Endothelial cell of hepatic sinusoid (primary cell): ENCODE measurements at regions not wholly inside any gene's neighbourhood (a gene's known extent, or its start where the extent isn't known, plus 50 kb on each side); places are given as distances from the start of the nearest gene placed in this dataset.

Experiments
- in situ Hi-C: cut with HindIII; loops from 2 replicates; pipeline ENCODE4 v1.10.0; 2017; ENCODE audit warnings: low sequenced_read_pairs

GRCh38 chr1:187234706-187235105 lies 406.0 kb downstream of the PLA2G4A start:
- in situ Hi-C loops, result no loop called here

- in situ Hi-C loops, result no loop called here
Observed at GRCh38 chr1:187236199-187236598, 407.4 kb downstream of the PLA2G4A start.

DNA sequence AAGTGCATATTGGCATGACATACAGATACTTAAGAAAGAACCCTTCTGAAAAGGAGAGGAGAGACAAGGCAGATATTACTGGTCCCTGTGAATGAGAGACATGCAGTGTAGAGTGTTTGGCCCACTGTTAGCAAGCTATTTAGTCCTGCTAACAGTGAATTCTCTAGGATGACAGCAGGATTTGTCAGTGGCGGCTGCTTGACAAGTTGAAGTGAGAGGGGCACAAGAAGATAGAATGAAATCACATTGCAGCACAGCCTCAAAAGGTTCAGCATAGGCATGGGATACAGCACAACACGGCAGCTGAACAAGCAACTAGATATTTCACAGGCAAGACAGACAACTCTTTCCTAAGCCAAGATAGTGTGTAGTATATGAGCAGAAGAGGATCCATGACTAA lies 407.9 kb downstream of the PLA2G4A start:
- in situ Hi-C loops, result no loop called here

GRCh38 chr1:187237542-187237941 lies 408.8 kb downstream of the PLA2G4A start:
- in situ Hi-C loops, result no loop called here

DNA sequence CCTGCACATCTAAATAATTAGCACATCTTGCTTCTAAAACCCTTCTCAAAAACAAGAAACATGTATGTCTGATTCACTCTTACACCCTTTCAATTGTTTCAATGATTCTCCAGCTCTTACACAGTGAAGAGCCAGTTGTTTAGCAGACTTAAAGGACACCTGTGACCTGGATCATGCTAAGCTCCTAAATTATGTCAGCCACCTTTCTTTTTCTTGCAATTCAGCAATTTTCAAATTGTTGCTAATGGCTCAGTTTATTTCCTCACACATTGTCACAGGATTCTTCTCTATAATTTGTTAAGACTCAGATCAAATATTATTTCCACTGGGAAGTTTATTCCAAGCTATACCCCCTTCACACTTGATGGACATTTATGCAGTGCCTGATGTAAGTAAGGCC lies 413.2 kb downstream of the PLA2G4A start:
- in situ Hi-C loops, result no loop called here

- in situ Hi-C loops, result no loop called here
Observed at GRCh38 chr1:187244623-187245022, 415.9 kb downstream of the PLA2G4A start.

- in situ Hi-C loops, result no loop called here
Observed at GRCh38 chr1:187245201-187245600, 416.5 kb downstream of the PLA2G4A start.

DNA sequence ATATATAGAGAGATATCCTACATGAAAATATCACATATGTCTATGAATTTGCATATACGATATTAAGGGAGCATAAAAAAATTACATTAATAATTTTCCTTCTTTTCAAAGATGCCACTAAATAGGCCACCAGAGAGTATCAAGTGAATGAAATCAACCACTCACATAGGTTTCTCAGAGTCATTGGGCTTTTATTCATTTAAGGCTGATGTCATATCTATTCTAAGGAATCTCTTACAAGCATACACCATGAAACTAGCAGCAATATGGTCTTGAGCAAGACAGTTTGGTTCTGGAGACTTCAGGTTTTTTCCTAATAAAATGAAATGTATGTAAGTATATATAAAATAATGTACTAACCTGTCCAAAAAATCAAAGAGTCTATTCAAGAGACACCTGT lies 420.4 kb downstream of the PLA2G4A start:
- in situ Hi-C loops, result no loop called here

DNA sequence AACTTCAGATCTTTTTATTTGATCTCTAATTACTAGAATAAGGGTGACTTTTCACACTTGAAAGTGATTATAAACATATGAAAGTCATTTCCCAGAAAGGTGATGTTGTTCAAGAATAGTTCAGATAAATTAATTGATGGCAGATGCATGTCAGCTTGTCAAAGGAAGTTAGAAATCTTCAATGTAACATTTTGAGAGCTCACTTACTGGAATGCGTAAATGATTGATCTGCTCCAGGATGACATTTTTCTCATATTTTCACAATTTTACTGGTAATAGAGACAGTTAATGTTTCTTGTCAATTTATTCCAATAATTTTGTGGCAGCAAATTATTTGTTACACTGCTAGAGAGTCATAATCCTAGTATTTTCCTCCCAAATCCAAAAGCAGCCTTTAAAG lies 424.2 kb downstream of the PLA2G4A start:
- in situ Hi-C loops, result no loop called here

DNA sequence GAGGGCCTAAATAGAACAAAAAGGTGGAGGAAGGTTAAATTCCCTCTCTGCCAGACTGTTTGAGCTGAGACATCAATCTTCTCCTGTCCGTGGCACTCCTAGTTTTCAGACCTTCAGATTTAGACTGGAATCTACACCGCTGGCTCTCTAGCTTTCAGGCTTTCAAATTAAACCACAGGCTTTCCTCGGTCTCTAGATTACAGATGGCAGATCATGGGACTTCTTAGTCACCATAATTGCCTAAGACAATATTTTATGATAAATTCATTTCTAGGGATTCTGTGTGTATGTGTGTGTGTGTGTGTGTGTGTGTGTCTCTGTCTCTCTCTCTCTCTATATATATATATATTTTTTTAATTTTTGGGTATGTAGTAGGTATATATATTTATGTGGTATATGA lies 428.7 kb downstream of the PLA2G4A start:
- in situ Hi-C loops, result no loop called here

DNA sequence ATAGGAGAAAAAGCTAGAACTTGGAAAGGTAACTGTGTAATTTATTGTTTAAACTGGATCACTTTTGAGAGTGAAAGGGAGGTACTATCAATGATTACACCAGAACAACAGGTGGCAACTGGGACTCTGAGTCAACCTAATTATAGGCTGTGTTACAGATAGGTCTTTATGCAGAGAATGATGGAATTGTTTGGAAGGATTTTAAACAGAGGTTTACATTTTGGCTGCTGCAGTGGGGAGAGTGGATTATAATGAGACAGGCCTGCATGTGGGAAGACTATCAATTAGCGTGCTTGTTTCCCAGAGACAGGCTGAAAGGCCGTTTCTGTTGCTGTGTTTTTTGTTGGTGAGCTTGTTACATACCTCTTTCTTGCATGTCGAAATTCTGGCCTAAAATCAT lies 432.9 kb downstream of the PLA2G4A start:
- in situ Hi-C loops, result no loop called here

DNA sequence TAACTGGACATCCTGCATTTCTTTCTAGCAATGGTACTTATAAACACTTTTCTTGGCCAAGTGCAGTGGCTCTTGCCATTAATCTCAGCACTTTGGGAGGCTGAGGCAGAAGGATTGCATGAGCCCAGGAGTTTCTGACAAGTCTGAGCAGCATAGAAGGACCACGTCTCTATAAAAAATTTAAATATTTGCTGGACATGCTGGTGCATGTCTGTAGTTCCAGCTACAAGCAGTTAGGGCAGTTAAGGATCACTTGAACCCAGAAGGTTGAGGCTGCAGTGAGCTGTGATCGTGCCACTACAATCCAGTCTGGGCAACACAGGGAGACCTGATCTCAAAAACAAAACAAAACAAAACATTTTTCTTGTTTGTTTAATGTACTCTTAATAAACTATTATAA lies 434.0 kb downstream of the PLA2G4A start:
- in situ Hi-C loops, result no loop called here

DNA sequence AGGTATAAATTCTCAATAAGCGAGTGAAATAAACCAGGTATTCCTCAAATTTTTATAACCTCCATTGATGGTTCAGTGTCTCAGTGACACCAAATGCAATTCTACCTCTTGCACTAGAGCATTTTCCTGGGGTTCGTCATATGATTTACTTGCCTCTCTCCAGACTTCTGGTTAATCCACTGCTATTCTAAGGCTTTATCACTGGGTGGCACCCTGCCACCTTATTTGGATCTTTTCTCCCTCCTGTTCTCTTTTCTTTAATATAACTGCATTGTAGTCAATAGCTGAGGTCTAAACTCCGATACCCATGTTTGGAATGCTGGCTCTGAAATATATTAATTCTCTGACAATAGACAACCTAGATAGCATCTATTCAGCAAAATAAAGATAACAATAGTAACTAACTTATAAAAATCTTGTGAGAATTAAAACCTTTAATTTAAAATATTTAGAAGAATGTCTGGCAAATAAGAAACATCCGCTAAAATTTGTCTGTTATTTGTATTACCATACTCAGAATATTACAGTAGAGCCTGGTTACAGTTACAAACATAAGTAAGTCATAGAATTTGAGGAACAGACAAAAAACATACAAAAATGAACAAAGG lies 436.4 kb downstream of the PLA2G4A start:
- in situ Hi-C loops, result no loop called here

DNA sequence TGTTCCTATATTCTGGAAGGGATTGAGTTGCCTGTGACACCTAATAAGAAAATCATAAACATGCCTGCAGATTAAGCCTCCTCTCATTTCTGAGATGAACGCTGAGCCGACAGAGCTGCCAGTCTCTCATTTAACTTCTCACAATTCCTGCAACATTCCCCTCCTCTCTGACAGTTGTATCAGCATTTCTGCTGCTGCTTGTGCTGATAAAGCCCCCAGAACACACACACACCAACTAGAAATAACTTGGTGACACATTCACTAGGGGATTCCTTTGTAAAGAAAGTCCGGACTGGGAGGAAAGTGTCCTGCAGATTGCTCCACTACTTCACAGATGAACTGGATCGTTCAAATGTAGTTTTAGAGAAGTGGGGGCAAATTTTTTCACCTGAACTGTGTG lies 437.3 kb downstream of the PLA2G4A start:
- in situ Hi-C loops, result no loop called here

DNA sequence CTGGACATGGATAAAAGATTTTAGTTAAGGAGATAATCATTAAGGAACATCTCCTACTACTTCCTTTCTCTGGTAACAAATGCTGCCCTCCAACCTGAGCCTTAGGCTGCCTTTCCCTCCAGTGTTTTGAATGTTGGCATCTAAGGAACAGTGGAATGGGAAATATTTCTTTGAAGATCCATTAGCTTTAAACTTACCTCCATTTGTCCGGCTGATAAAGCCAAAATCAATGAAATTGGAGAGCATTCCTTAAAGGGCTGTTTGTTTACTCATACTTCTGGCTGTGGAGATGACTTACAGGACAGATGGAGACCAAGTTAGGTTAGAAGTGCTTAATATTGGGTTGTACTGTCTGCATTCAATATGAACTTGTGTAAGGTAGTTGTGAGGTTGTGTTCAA lies 439.1 kb downstream of the PLA2G4A start:
- in situ Hi-C loops, result no loop called here

GRCh38 chr1:187270256-187270655 lies 441.5 kb downstream of the PLA2G4A start:
- in situ Hi-C loops, result no loop called here

GRCh38 chr1:187275346-187275745 lies 446.6 kb downstream of the PLA2G4A start:
- in situ Hi-C loops, result no loop called here

DNA sequence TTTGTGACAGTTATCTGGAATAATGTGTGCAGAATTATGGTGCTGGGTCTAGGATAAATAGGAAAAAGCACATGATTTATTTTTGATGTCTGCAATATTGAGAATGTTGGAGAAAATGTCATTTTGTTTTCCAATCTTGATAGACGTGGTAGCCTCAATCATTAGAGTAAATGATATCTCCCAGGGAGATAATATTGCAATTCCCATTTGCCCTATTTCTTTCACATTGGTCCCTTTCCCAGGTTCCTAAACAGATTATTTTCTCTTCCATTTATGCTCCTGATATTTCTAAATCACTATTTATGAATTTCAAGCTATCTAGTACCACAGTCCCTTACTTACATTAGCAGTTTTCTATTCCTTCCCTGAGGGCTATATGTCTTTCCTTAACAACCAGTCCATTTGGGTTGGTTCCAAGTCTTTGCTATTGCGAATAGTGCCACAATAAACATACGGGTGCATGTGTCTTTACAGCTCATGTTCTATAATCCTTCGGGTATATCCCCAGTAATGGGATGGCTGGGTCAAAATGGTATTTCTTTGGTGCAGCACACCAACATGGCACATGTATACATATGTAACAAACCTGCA lies 447.3 kb downstream of the PLA2G4A start:
- in situ Hi-C loops, result no loop called here

- in situ Hi-C loops, result no loop called here
Observed at GRCh38 chr1:187276677-187277076, 447.9 kb downstream of the PLA2G4A start.

DNA sequence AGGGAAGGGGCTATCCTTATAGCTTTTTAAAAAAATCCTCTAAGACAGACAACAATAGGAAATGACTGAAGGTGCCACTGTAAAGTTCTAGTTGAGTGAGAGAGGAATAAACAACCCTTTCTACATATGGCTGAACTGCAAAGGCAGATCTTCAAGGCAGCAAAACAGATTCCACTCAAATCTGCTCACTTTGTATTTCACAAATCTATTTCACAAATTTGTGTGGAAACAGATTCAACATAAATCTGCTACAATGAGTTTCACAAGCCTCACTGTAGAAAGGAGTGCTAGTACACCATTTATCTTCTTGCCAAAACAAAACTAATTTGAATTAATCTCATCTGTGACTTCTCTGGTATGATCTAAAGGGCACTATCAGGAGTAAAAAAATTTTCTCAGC lies 451.3 kb downstream of the PLA2G4A start:
- in situ Hi-C loops, result no loop called here

GRCh38 chr1:187281085-187281484 lies 452.3 kb downstream of the PLA2G4A start:
- in situ Hi-C loops, result no loop called here

- in situ Hi-C loops, result no loop called here
Observed at GRCh38 chr1:187283984-187284383, 455.2 kb downstream of the PLA2G4A start.
